ENCODE measurements at regions not wholly inside any gene's neighbourhood (a gene's known extent, or its start where the extent isn't known, plus 50 kb on each side); places are given as distances from the start of the nearest gene placed in this dataset.

GRCh38 chr12:46938071-46938678 is 112.4 kb upstream of the SLC38A4 start (continued):
- TF ChIP-seq, protein P1, sequence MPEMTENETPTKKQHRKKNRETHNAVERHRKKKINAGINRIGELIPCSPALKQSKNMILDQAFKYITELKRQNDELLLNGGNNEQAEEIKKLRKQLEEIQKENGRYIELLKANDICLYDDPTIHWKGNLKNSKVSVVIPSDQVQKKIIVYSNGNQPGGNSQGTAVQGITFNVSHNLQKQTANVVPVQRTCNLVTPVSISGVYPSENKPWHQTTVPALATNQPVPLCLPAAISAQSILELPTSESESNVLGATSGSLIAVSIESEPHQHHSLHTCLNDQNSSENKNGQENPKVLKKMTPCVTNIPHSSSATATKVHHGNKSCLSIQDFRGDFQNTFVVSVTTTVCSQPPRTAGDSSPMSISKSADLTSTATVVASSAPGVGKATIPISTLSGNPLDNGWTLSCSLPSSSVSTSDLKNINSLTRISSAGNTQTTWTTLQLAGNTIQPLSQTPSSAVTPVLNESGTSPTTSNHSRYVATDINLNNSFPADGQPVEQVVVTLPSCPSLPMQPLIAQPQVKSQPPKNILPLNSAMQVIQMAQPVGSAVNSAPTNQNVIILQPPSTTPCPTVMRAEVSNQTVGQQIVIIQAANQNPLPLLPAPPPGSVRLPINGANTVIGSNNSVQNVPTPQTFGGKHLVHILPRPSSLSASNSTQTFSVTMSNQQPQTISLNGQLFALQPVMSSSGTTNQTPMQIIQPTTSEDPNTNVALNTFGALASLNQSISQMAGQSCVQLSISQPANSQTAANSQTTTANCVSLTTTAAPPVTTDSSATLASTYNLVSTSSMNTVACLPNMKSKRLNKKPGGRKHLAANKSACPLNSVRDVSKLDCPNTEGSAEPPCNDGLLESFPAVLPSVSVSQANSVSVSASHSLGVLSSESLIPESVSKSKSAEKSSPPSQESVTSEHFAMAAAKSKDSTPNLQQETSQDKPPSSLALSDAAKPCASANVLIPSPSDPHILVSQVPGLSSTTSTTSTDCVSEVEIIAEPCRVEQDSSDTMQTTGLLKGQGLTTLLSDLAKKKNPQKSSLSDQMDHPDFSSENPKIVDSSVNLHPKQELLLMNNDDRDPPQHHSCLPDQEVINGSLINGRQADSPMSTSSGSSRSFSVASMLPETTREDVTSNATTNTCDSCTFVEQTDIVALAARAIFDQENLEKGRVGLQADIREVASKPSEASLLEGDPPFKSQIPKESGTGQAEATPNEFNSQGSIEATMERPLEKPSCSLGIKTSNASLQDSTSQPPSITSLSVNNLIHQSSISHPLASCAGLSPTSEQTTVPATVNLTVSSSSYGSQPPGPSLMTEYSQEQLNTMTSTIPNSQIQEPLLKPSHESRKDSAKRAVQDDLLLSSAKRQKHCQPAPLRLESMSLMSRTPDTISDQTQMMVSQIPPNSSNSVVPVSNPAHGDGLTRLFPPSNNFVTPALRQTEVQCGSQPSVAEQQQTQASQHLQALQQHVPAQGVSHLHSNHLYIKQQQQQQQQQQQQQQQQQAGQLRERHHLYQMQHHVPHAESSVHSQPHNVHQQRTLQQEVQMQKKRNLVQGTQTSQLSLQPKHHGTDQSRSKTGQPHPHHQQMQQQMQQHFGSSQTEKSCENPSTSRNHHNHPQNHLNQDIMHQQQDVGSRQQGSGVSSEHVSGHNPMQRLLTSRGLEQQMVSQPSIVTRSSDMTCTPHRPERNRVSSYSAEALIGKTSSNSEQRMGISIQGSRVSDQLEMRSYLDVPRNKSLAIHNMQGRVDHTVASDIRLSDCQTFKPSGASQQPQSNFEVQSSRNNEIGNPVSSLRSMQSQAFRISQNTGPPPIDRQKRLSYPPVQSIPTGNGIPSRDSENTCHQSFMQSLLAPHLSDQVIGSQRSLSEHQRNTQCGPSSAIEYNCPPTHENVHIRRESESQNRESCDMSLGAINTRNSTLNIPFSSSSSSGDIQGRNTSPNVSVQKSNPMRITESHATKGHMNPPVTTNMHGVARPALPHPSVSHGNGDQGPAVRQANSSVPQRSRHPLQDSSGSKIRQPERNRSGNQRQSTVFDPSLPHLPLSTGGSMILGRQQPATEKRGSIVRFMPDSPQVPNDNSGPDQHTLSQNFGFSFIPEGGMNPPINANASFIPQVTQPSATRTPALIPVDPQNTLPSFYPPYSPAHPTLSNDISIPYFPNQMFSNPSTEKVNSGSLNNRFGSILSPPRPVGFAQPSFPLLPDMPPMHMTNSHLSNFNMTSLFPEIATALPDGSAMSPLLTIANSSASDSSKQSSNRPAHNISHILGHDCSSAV (CRISPR knock-in tag; IDR thresholded peaks at IDR 0.05; ENCODE audit: borderline replicate concordance), result no peak
- TF ChIP-seq NR2C2 (CRISPR knock-in tag; IDR thresholded peaks at IDR 0.05; ENCODE audit: borderline replicate concordance) (no peak), U2AF2 (IDR thresholded peaks at IDR 0.05; ENCODE audit: low read depth, low read length) (no peak), MIER3 (CRISPR knock-in tag; IDR thresholded peaks at IDR 0.05; ENCODE audit: borderline replicate concordance) (no peak), NFIB (CRISPR knock-in tag; IDR thresholded peaks at IDR 0.05; ENCODE audit: borderline replicate concordance) (no peak), CSRNP2 (CRISPR knock-in tag; conservative IDR thresholded peaks at IDR 0.05; ENCODE audit: low read depth) (no peak), SNAPC2 (CRISPR knock-in tag; IDR thresholded peaks at IDR 0.05) (no peak), GATAD1 (CRISPR knock-in tag; IDR thresholded peaks at IDR 0.05) (no peak), ZNF800 (CRISPR knock-in tag; IDR thresholded peaks at IDR 0.05) (no peak), ZC3H13 (CRISPR knock-in tag; IDR thresholded peaks at IDR 0.05) (no peak), MED8 (CRISPR knock-in tag; IDR thresholded peaks at IDR 0.05; ENCODE audit: insufficient replicate concordance) (no peak), ZNF841 (CRISPR knock-in tag; IDR thresholded peaks at IDR 0.05; ENCODE audit: borderline replicate concordance) (no peak)
- TF ChIP-seq, protein P2, sequence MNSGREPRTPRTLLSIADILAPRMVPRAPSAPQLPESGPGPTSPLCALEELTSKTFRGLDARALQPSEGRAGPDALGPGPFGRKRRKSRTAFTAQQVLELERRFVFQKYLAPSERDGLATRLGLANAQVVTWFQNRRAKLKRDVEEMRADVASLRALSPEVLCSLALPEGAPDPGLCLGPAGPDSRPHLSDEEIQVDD (CRISPR knock-in tag; IDR thresholded peaks at IDR 0.05; ENCODE audit: borderline replicate concordance), result no peak
- TF ChIP-seq, protein P3, sequence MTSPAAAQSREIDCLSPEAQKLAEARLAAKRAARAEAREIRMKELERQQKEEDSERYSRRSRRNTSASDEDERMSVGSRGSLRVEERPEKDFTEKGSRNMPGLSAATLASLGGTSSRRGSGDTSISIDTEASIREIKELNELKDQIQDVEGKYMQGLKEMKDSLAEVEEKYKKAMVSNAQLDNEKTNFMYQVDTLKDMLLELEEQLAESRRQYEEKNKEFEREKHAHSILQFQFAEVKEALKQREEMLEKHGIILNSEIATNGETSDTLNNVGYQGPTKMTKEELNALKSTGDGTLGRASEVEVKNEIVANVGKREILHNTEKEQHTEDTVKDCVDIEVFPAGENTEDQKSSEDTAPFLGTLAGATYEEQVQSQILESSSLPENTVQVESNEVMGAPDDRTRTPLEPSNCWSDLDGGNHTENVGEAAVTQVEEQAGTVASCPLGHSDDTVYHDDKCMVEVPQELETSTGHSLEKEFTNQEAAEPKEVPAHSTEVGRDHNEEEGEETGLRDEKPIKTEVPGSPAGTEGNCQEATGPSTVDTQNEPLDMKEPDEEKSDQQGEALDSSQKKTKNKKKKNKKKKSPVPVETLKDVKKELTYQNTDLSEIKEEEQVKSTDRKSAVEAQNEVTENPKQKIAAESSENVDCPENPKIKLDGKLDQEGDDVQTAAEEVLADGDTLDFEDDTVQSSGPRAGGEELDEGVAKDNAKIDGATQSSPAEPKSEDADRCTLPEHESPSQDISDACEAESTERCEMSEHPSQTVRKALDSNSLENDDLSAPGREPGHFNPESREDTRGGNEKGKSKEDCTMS (CRISPR knock-in tag; conservative IDR thresholded peaks at IDR 0.05), result no peak

Measured in HepG2 (cell line).